ENCODE measurements at regions not wholly inside any gene's neighbourhood (a gene's known extent, or its start where the extent isn't known, plus 50 kb on each side); places are given as distances from the start of the nearest gene placed in this dataset.

- TF ChIP-seq CTCF (IDR thresholded peaks at IDR 0.05; ENCODE audit: insufficient read depth, low read length, poor library complexity, severe bottlenecking): no peak
- Histone ChIP-seq H3K27me3 (ENCODE audit: control insufficient read depth, insufficient read depth, low read length) (peaks cover 11% of the 10 kb centered on the region), H3K36me3 (ENCODE audit: control insufficient read depth, insufficient read depth, low read length) (no peaks in the 10 kb centered on the region), H3K4me3 (ENCODE audit: low read depth, low read length) (no peak overlapping the region)
- DNase-seq (ENCODE audit: low read depth): no peak
Measured at GRCh38 chr1:25066256-25066655, 136.2 kb upstream of the RUNX3 start.

GRCh38 chr1:25065795-25066238 lies 135.7 kb upstream of the RUNX3 start:
- no peak overlapping the region for H3K4me3 ChIP-seq (ENCODE audit: low read depth, low read length)
- no peaks in the 10 kb centered on the region for H3K36me3 ChIP-seq (ENCODE audit: control insufficient read depth, insufficient read depth, low read length)
- H3K27me3 ChIP-seq (ENCODE audit: control insufficient read depth, insufficient read depth, low read length): peaks cover 11% of the 10 kb centered on the region
- no peak for TF ChIP-seq CTCF (IDR thresholded peaks at IDR 0.05; ENCODE audit: insufficient read depth, low read length, poor library complexity, severe bottlenecking)
- DNase-seq (ENCODE audit: low read depth): no peak

- peaks cover 11% of the 10 kb centered on the region for H3K27me3 ChIP-seq (ENCODE audit: control insufficient read depth, insufficient read depth, low read length)
- no peak overlapping the region for H3K4me3 ChIP-seq (ENCODE audit: low read depth, low read length)
- H3K36me3 ChIP-seq (ENCODE audit: control insufficient read depth, insufficient read depth, low read length): no peaks in the 10 kb centered on the region
- no peak for TF ChIP-seq CTCF (IDR thresholded peaks at IDR 0.05; ENCODE audit: insufficient read depth, low read length, poor library complexity, severe bottlenecking)
- no peak for DNase-seq (ENCODE audit: low read depth)
Measured at GRCh38 chr1:25065321-25065721, 135.2 kb upstream of the RUNX3 start.

DNA sequence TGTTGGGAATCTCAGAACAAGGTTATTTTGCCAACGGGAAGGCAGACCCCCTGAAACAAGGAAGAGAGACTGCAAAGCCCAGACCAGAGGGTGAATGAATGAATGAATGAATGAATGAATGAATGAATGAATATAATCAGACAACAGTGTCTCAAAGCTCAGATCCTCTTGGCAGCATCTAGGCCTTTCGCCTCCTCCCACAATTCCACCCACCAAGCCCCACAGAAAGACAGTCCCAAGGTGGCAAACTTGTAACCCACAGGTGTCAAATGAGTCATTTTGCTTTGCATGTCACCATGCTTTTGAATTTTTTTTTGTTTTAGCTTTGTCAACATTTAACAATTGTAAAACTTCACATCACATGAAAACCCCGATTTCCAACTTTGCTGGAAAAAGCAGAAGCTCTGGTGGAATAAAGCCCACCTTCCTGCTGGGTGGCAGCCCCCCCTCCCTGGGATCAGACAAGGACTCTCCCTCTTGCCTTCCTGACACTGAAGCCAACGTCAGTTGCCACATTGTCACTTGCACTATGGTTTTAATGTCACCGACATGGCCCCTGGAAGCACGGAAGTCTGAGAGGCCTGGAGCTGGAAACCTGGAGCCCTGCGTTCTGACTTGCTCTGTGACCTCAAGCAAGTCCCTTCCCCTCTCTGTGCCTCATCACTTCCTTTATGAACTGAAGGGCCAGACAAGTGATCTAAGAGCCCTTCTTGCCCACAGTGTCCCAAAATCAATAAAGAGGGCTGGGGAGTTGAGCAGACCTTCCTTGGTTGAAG lies 134.6 kb upstream of the RUNX3 start:
- Histone ChIP-seq H3K36me3 (ENCODE audit: control insufficient read depth, insufficient read depth, low read length) (no peaks in the 10 kb centered on the region), H3K27me3 (ENCODE audit: control insufficient read depth, insufficient read depth, low read length) (peaks cover 11% of the 10 kb centered on the region), H3K4me3 (ENCODE audit: low read depth, low read length) (no peak overlapping the region)
- TF ChIP-seq CTCF (IDR thresholded peaks at IDR 0.05; ENCODE audit: insufficient read depth, low read length, poor library complexity, severe bottlenecking): no peak
- no peak for DNase-seq (ENCODE audit: low read depth)

GRCh38 chr1:25063591-25064416 lies 133.7 kb upstream of the RUNX3 start:
- Histone ChIP-seq H3K27me3 (ENCODE audit: control insufficient read depth, insufficient read depth, low read length) (peaks cover 11% of the 10 kb centered on the region), H3K36me3 (ENCODE audit: control insufficient read depth, insufficient read depth, low read length) (no peaks in the 10 kb centered on the region), H3K4me3 (ENCODE audit: low read depth, low read length) (no peak overlapping the region)
- no peak for DNase-seq (ENCODE audit: low read depth)
- no peak for TF ChIP-seq CTCF (IDR thresholded peaks at IDR 0.05; ENCODE audit: insufficient read depth, low read length, poor library complexity, severe bottlenecking)
